HepG2 (cell line): ENCODE measurements at regions not wholly inside any gene's neighbourhood (a gene's known extent, or its start where the extent isn't known, plus 50 kb on each side); places are given as distances from the start of the nearest gene placed in this dataset.

Experiments
- ATAC-seq: fragments of 200-7000 bp; cut with Tn5 transposase; 3 replicates; pipeline ENCODE4 v1.9.1; 2020; ENCODE audit warnings: mild to moderate bottlenecking, moderate library complexity
- BruUV-seq: library from RNA; stranded (reverse); fragments of 400-500 nt; replicated peaks from 2 replicates; lab custom pipeline; 2021; lab: Mats Ljungman, UMichigan
- CTCF ChIA-PET: fragments of 300-600 bp; formaldehyde crosslinking; extraction: SDS; loops from one replicate; lab custom pipeline; 2021; ENCODE audit warnings: low total read pairs, inconsistent platforms, low intra/inter-chr PET ratio; lab: Yijun Ruan, JAX
- POLR2A ChIA-PET: fragments of 350-600 bp; sonication (Branson Sonifier 250); formaldehyde crosslinking; loops from one replicate; lab custom pipeline; 2020; ENCODE audit warnings: antibody characterized with exemption, inconsistent platforms; lab: Yijun Ruan, JAX
- DNase-seq: peaks from one replicate; pipeline ENCODE4 v3.0.0-alpha.2; 2015; ENCODE audit warnings: low spot score
- FAIRE-seq: peaks from 3 replicates; lab custom pipeline; 2011; peaks lifted over from hg19 to GRCh38; lab: Jason Lieb, UNC
- H2AFZ ChIP-seq: one replicate; pipeline ENCODE4 v1.6.1; 2011; ENCODE audit warnings: low read length, inconsistent platforms
- H3K27ac ChIP-seq: fragments of 300-600 bp; 3 replicates; pipeline ENCODE4 v1.8.0; 2011; ENCODE audit warnings: mixed run types, mild to moderate bottlenecking, mixed read lengths, low read length, inconsistent platforms; ENCODE audit not compliant: insufficient read depth; ENCODE audit errors: extremely low read length
- H3K27me3 ChIP-seq, 2 experiments: fragments of 200-600 bp in 1 of 2; 2 replicates in 1 of 2; 3 replicates in 1 of 2; pipeline versions ENCODE4 v1.6.0 to v1.8.0; 2011; ENCODE audit warnings: low read length in 2 of 2, mild to moderate bottlenecking in 2 of 2, moderate library complexity in 2 of 2, inconsistent platforms in 1 of 2; ENCODE audit not compliant: insufficient read depth in 2 of 2, control insufficient read depth in 1 of 2
- H3K36me3 ChIP-seq, 2 experiments: fragments of 200-600 bp in 1 of 2; replicated peaks in 1 of 2; 2 replicates in 1 of 2; 3 replicates in 1 of 2; pipeline versions ENCODE4 v1.5.1 to v1.8.0; 2011; ENCODE audit warnings: low read length in 2 of 2, inconsistent platforms in 1 of 2; ENCODE audit not compliant: insufficient read depth in 2 of 2, control insufficient read depth in 1 of 2
- H3K4me1 ChIP-seq: 2 replicates; pipeline ENCODE4 v1.5.1; 2012; ENCODE audit warnings: low read length, inconsistent platforms; ENCODE audit not compliant: insufficient read depth
- H3K4me2 ChIP-seq: 2 replicates; pipeline ENCODE4 v1.6.0; 2011; ENCODE audit warnings: low read depth, low read length, inconsistent platforms
- H3K4me3 ChIP-seq, 3 experiments: fragments of 200-600 bp in 1 of 3; sonication (generic), shearing (Covaris generic) in 1 of 3; replicated peaks in 1 of 3; 2 replicates each; pipeline ENCODE4 v1.5.1; 2011 to 2016; ENCODE audit warnings: low read length in 3 of 3, inconsistent platforms in 2 of 3, low read depth in 2 of 3, mild to moderate bottlenecking in 2 of 3, control low read depth in 1 of 3, mixed read lengths in 1 of 3; ENCODE audit not compliant: insufficient read depth in 1 of 3
- H3K79me2 ChIP-seq: one replicate; pipeline ENCODE4 v1.6.1; 2011; ENCODE audit warnings: low read length, inconsistent platforms; ENCODE audit not compliant: insufficient read depth
- H3K9ac ChIP-seq: 2 replicates; pipeline ENCODE4 v1.6.0; 2011; ENCODE audit warnings: mild to moderate bottlenecking, low read depth, low read length, inconsistent platforms; ENCODE audit not compliant: insufficient read depth
- H3K9me3 ChIP-seq: 2 replicates; pipeline ENCODE4 v1.5.1; 2012; ENCODE audit warnings: mild to moderate bottlenecking, low read length
- H4K20me1 ChIP-seq: 2 replicates; pipeline ENCODE4 v1.6.0; 2011; ENCODE audit warnings: inconsistent platforms, mild to moderate bottlenecking, low read length, moderate library complexity; ENCODE audit not compliant: insufficient read depth
- AKAP8 ChIP-seq: sonication (generic); formaldehyde crosslinking; IDR thresholded peaks from 2 replicates; pipeline ENCODE4 v1.5.1; 2020; ENCODE audit warnings: mild to moderate bottlenecking, missing genetic modification reagents
- CBX1 ChIP-seq: IDR thresholded peaks from one replicate; pipeline ENCODE4 v1.6.1; 2016; ENCODE audit warnings: antibody characterized with exemption, low read depth
- CREBL2 ChIP-seq: sonication (generic); formaldehyde crosslinking; IDR thresholded peaks from 2 replicates; pipeline ENCODE4 v1.8.1; 2023; ENCODE audit warnings: missing genetic modification reagents, mild to moderate bottlenecking, borderline replicate concordance
- CREM ChIP-seq, 2 experiments: sonication (generic) in 1 of 2; formaldehyde crosslinking in 1 of 2; IDR thresholded peaks; 2 replicates each; pipeline versions ENCODE4 v1.4.0 to v1.6.1; 2016 to 2020; ENCODE audit warnings: antibody characterized with exemption in 1 of 2, mild to moderate bottlenecking in 1 of 2, missing genetic modification reagents in 1 of 2
- ELK4 ChIP-seq: sonication (generic); formaldehyde crosslinking; IDR thresholded peaks from 2 replicates; pipeline ENCODE4 v1.9.0; 2021; ENCODE audit warnings: missing genetic modification reagents, borderline replicate concordance
- ETV6 ChIP-seq: sonication (generic); formaldehyde crosslinking; conservative IDR thresholded peaks from 2 replicates; pipeline ENCODE4 v1.4.0; 2020; ENCODE audit warnings: missing genetic modification reagents
- KAT8 ChIP-seq: IDR thresholded peaks from 2 replicates; pipeline ENCODE4 v1.6.1; 2016; ENCODE audit warnings: missing genetic modification reagents, missing compliant biosample characterization
- KMT2A ChIP-seq: sonication (generic); formaldehyde crosslinking; IDR thresholded peaks from 2 replicates; pipeline ENCODE4 v1.4.0; 2020; ENCODE audit warnings: missing genetic modification reagents
- MZF1 ChIP-seq: sonication (generic); formaldehyde crosslinking; IDR thresholded peaks from 2 replicates; pipeline ENCODE4 v1.8.1; 2023; ENCODE audit warnings: mild to moderate bottlenecking, missing genetic modification reagents, borderline replicate concordance
- PHF20 ChIP-seq: sonication (generic); formaldehyde crosslinking; IDR thresholded peaks from 2 replicates; pipeline ENCODE4 v1.5.0; 2020; ENCODE audit warnings: mild to moderate bottlenecking, missing genetic modification reagents
- XRCC5 ChIP-seq: fragments of 200-400 bp; formaldehyde crosslinking; optimal IDR thresholded peaks from 2 replicates; pipeline ENCODE3; 2017; ENCODE audit warnings: mild to moderate bottlenecking, low read length
- ZBTB1 ChIP-seq: sonication (generic); formaldehyde crosslinking; IDR thresholded peaks from 2 replicates; pipeline ENCODE4 v1.4.0; 2020; ENCODE audit warnings: missing genetic modification reagents, borderline replicate concordance
- ZFP1 ChIP-seq: IDR thresholded peaks from 2 replicates; pipeline ENCODE4 v1.6.1; 2016
- ZNF143 ChIP-seq: sonication (generic); formaldehyde crosslinking; IDR thresholded peaks from 2 replicates; pipeline ENCODE4 v1.4.0; 2020; ENCODE audit warnings: missing genetic modification reagents
- ZNF432 ChIP-seq: sonication (generic); formaldehyde crosslinking; IDR thresholded peaks from 2 replicates; pipeline ENCODE4 v1.5.0; 2020; ENCODE audit warnings: missing genetic modification reagents, mild to moderate bottlenecking, borderline replicate concordance
- ZNF460 ChIP-seq: sonication (generic); formaldehyde crosslinking; IDR thresholded peaks from 2 replicates; pipeline ENCODE4 v1.5.1; 2020; ENCODE audit warnings: missing genetic modification reagents, mild to moderate bottlenecking, borderline replicate concordance
- ZNF747 ChIP-seq: sonication (generic); formaldehyde crosslinking; IDR thresholded peaks from 2 replicates; pipeline ENCODE4 v1.8.1; 2023; ENCODE audit warnings: missing genetic modification reagents, mild to moderate bottlenecking, borderline replicate concordance
- ZNF780A ChIP-seq: sonication (generic); formaldehyde crosslinking; IDR thresholded peaks from 2 replicates; pipeline ENCODE4 v1.8.0; 2022; ENCODE audit warnings: mild to moderate bottlenecking, missing genetic modification reagents, moderate library complexity
- ZNF83 ChIP-seq: sonication (generic); formaldehyde crosslinking; IDR thresholded peaks from 2 replicates; pipeline ENCODE4 v1.4.0; 2020; ENCODE audit warnings: missing genetic modification reagents, mild to moderate bottlenecking, borderline replicate concordance
- WGBS: methylation state at CpG from one replicate; pipeline ENCODE4 v1.1.6; 2017; ENCODE audit warnings: low lambda C conversion rate; 5-methylcytosine and 5-hydroxymethylcytosine counted together
- in situ Hi-C: cut with HindIII; loops from 2 replicates; pipeline ENCODE4 v1.10.0; 2017; ENCODE audit warnings: low pct_unique_long_range_greater_than_20kb; ENCODE audit not compliant: extremely low pct_ligation_motif_present
- intact Hi-C: fragments of 100-400 bp; cut with micrococcal nuclease; formaldehyde crosslinking; loops from one replicate; pipeline ENCODE4 v1.10.0; 2022; ENCODE audit not compliant: unreplicated experiment

- no peak for TF ChIP-seq ETV6 (CRISPR knock-in tag)
- TF ChIP-seq ZFP1 (CRISPR knock-in tag), result no peak
- TF ChIP-seq ZBTB1 (CRISPR knock-in tag), result no peak
- no peak for TF ChIP-seq ZNF747 (CRISPR knock-in tag)
- no peak for TF ChIP-seq CREM (IDR thresholded peaks at IDR 0.05)
- TF ChIP-seq CREM (CRISPR knock-in tag; IDR thresholded peaks at IDR 0.05), result no peak
- TF ChIP-seq CBX1, result no peak
- no peak for TF ChIP-seq ZNF432 (CRISPR knock-in tag)
Observed at GRCh38 chr7:98722402-98722801, 105.3 kb downstream of the NPTX2 start (continued).

- H2AFZ ChIP-seq, result no peak overlapping the region
- no peak overlapping the region for H3K4me3 ChIP-seq
- in situ Hi-C loops (no loop called here), intact Hi-C loops (no loop called here)
- TF ChIP-seq CREBL2 (CRISPR knock-in tag) (no peak), AKAP8 (CRISPR knock-in tag) (no peak), ZNF460 (CRISPR knock-in tag) (no peak), ELK4 (CRISPR knock-in tag) (no peak), ZNF83 (CRISPR knock-in tag) (no peak), PHF20 (CRISPR knock-in tag) (no peak), XRCC5 (no peak), MZF1 (no peak), KMT2A (CRISPR knock-in tag) (no peak), KAT8 (CRISPR knock-in tag) (no peak), ZNF780A (CRISPR knock-in tag) (no peak), ZNF143 (CRISPR knock-in tag) (no peak)
- ATAC-seq, result no peak
- no peak overlapping the region for H3K27ac ChIP-seq
- ChIA-PET CTCF (no interaction called here), POLR2A (no interaction called here)
- FAIRE-seq, result no peak
- no TSS peak for BruUV-seq
- no peaks in the 10 kb centered on the region for H3K9me3 ChIP-seq
- 16% methylated on average over 5 of the region's 6 CpGs for WGBS
- no peak overlapping the region for H3K9ac ChIP-seq
- peaks cover 2 to 11% of the 10 kb centered on the region in 2 experiments; a peak in 3 of 5 replicates for H3K27me3 ChIP-seq
- H3K79me2 ChIP-seq, result no peaks in the 10 kb centered on the region
- H4K20me1 ChIP-seq, result no peaks in the 10 kb centered on the region
- no peak for DNase-seq
- H3K4me2 ChIP-seq, result no peak overlapping the region
- no peaks in the 10 kb centered on the region for H3K4me1 ChIP-seq
- no peaks in the 10 kb centered on the region for H3K36me3 ChIP-seq
Observed at GRCh38 chr7:98724591-98724990, 107.5 kb downstream of the NPTX2 start.
